ENCODE measurements at regions not wholly inside any gene's neighbourhood (a gene's known extent, or its start where the extent isn't known, plus 50 kb on each side); places are given as distances from the start of the nearest gene placed in this dataset.

- no peak for DNase-seq (ENCODE audit: low spot score)
These were observed 432.0 kb downstream of the CCDC85A start for GRCh38 chr2:56615760-56616159.

- no peak for DNase-seq (ENCODE audit: low spot score)
These were observed 440.4 kb downstream of the CCDC85A start for GRCh38 chr2:56624181-56624580.

- no peak for DNase-seq (ENCODE audit: low spot score)
These were observed 443.1 kb downstream of the CCDC85A start for GRCh38 chr2:56626927-56627326.

GRCh38 chr2:56630286-56630685 is 446.5 kb downstream of the CCDC85A start:
- DNase-seq (ENCODE audit: low spot score): no peak

GRCh38 chr2:56647997-56648396 is 464.2 kb downstream of the CCDC85A start:
- no peak for DNase-seq (ENCODE audit: low spot score)

GRCh38 chr2:56648802-56649201 is 465.0 kb downstream of the CCDC85A start:
- DNase-seq (ENCODE audit: low spot score): no peak

- DNase-seq (ENCODE audit: low spot score): no peak
These were observed 471.1 kb downstream of the CCDC85A start for GRCh38 chr2:56654936-56655335.

- no peak for DNase-seq (ENCODE audit: low spot score)
These were observed 473.0 kb downstream of the CCDC85A start for GRCh38 chr2:56656826-56657225.

- no peak for DNase-seq (ENCODE audit: low spot score)
These were observed 483.0 kb downstream of the CCDC85A start for GRCh38 chr2:56666777-56667176.

- no peak for DNase-seq (ENCODE audit: low spot score)
These were observed 488.3 kb downstream of the CCDC85A start for GRCh38 chr2:56671973-56672569.

GRCh38 chr2:56674084-56674483 is 490.3 kb downstream of the CCDC85A start:
- no peak for DNase-seq (ENCODE audit: low spot score)

- no peak for DNase-seq (ENCODE audit: low spot score)
These were observed 493.2 kb downstream of the CCDC85A start for GRCh38 chr2:56676966-56677365.

- DNase-seq (ENCODE audit: low spot score): no peak
These were observed 497.3 kb downstream of the CCDC85A start for GRCh38 chr2:56680971-56681631.

GRCh38 chr2:56681659-56682396 is 498.0 kb downstream of the CCDC85A start:
- no peak for DNase-seq (ENCODE audit: low spot score)

- no peak for DNase-seq (ENCODE audit: low spot score)
These were observed 498.6 kb downstream of the CCDC85A start for GRCh38 chr2:56682397-56682760.

GRCh38 chr2:56684327-56684726 is 500.5 kb downstream of the CCDC85A start:
- no peak for DNase-seq (ENCODE audit: low spot score)

GRCh38 chr2:56685205-56685604 is 501.4 kb downstream of the CCDC85A start:
- DNase-seq (ENCODE audit: low spot score): no peak

- DNase-seq (ENCODE audit: low spot score): no peak
These were observed 503.4 kb downstream of the CCDC85A start for GRCh38 chr2:56687169-56687568.

- DNase-seq (ENCODE audit: low spot score): no peak
These were observed 504.9 kb downstream of the CCDC85A start for GRCh38 chr2:56688661-56689060.

- no peak for DNase-seq (ENCODE audit: low spot score)
These were observed 509.7 kb downstream of the CCDC85A start for GRCh38 chr2:56693501-56693900.

GRCh38 chr2:56703001-56703400 is 519.2 kb downstream of the CCDC85A start:
- DNase-seq (ENCODE audit: low spot score): no peak

GRCh38 chr2:56705713-56706112 is 521.9 kb downstream of the CCDC85A start:
- DNase-seq (ENCODE audit: low spot score): no peak

- DNase-seq (ENCODE audit: low spot score): no peak
These were observed 523.4 kb downstream of the CCDC85A start for GRCh38 chr2:56707218-56707617.

Measured in RKO (cell line).